GM12873 (cell line): ENCODE measurements at regions not wholly inside any gene's neighbourhood (a gene's known extent, or its start where the extent isn't known, plus 50 kb on each side); places are given as distances from the start of the nearest gene placed in this dataset.

Experiments
- CTCF ChIP-seq: IDR thresholded peaks from 2 replicates; pipeline ENCODE4 v1.5.1; 2012; ENCODE audit warnings: low read depth, mild to moderate bottlenecking, moderate library complexity, low read length, control low read depth; ENCODE audit not compliant: insufficient read depth; ENCODE audit errors: missing control alignments

GRCh38 chr13:40261336-40261735 lies 405.1 kb downstream of the FOXO1 start:
- no peak for TF ChIP-seq CTCF

GRCh38 chr13:40261947-40262346 lies 404.5 kb downstream of the FOXO1 start:
- no peak for TF ChIP-seq CTCF

- TF ChIP-seq CTCF = no peak
Measured at GRCh38 chr13:40269086-40269485, 397.4 kb downstream of the FOXO1 start.

- no peak for TF ChIP-seq CTCF
Measured at GRCh38 chr13:40270726-40271125, 395.7 kb downstream of the FOXO1 start.

- TF ChIP-seq CTCF = no peak
Measured at GRCh38 chr13:40271271-40271885, 395.1 kb downstream of the FOXO1 start.

- TF ChIP-seq CTCF = no peak
Measured at GRCh38 chr13:40271931-40272775, 394.3 kb downstream of the FOXO1 start.

- no peak for TF ChIP-seq CTCF
Measured at GRCh38 chr13:40272776-40273139, 393.7 kb downstream of the FOXO1 start.
